GM12874 (cell line): ENCODE measurements at regions not wholly inside any gene's neighbourhood (a gene's known extent, or its start where the extent isn't known, plus 50 kb on each side); places are given as distances from the start of the nearest gene placed in this dataset.

ENCODE experiments used
- TF ChIP-seq, protein P1 (sequence below): IDR thresholded peaks from 2 replicates; pipeline ENCODE4 v1.5.1; 2011; ENCODE audit warnings: low read depth, mild to moderate bottlenecking, control low read depth, low read length, moderate library complexity; ENCODE audit not compliant: insufficient read depth

GRCh38 chrX:128699716-128700285 is 647.6 kb upstream of the ACTRT1 start:
- TF ChIP-seq, protein P1, sequence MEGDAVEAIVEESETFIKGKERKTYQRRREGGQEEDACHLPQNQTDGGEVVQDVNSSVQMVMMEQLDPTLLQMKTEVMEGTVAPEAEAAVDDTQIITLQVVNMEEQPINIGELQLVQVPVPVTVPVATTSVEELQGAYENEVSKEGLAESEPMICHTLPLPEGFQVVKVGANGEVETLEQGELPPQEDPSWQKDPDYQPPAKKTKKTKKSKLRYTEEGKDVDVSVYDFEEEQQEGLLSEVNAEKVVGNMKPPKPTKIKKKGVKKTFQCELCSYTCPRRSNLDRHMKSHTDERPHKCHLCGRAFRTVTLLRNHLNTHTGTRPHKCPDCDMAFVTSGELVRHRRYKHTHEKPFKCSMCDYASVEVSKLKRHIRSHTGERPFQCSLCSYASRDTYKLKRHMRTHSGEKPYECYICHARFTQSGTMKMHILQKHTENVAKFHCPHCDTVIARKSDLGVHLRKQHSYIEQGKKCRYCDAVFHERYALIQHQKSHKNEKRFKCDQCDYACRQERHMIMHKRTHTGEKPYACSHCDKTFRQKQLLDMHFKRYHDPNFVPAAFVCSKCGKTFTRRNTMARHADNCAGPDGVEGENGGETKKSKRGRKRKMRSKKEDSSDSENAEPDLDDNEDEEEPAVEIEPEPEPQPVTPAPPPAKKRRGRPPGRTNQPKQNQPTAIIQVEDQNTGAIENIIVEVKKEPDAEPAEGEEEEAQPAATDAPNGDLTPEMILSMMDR, result no peak

DNA sequence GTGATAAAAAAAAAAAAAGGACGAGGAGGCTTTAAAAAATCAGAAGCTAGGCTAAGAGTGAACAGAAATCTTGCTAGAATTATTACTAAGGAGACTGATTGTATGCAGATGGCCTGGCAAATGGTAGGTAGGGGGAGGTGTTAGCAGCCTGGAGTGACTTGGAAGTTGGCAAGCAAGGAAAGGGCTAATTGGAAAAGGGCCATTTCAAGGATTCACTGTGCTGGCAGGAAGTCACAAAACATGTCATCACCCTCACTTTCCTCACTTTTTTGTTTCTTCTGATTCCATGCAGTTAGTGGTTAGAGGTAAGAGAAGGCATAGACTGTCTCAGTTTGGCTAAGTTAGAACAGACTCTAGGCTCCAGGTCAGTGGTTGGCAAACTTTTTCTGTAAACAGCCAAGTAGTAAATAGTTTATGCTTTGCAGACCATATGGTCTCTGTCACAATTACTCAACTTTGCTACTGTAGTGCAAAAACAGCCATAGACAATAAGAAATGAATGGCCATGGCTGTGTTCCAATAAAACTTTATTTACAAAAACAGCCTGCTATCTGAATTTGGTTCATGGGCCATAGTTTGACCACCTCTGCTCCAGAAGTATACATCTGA is 646.5 kb upstream of the ACTRT1 start:
- TF ChIP-seq, protein P1, result no peak

- TF ChIP-seq, protein P1, result no peak
Measured at GRCh38 chrX:128691872-128692271, 639.7 kb upstream of the ACTRT1 start.

- TF ChIP-seq, protein P1, result no peak
Measured at GRCh38 chrX:128685387-128685786, 633.2 kb upstream of the ACTRT1 start.

GRCh38 chrX:128676651-128677050 is 624.4 kb upstream of the ACTRT1 start:
- TF ChIP-seq, protein P1, result no peak

DNA sequence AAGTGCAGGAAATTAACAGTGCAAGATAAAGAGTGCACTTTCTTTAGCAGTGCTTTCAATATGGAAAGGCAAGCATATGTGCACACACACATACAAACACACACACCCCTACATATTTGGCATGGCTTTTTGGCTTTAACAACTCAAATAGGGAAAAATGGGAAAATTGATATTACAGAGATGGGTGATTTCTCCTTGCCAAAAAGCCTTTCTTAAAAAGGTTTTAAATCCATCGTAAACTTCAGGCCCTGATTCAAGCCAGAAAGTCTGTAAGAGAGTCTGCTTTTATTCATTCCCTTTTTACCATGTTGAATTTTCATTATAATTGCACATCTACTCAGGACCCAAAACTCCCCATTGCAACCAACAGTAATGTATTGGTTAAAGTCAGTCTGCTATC is 612.0 kb upstream of the ACTRT1 start:
- TF ChIP-seq, protein P1, result no peak

DNA sequence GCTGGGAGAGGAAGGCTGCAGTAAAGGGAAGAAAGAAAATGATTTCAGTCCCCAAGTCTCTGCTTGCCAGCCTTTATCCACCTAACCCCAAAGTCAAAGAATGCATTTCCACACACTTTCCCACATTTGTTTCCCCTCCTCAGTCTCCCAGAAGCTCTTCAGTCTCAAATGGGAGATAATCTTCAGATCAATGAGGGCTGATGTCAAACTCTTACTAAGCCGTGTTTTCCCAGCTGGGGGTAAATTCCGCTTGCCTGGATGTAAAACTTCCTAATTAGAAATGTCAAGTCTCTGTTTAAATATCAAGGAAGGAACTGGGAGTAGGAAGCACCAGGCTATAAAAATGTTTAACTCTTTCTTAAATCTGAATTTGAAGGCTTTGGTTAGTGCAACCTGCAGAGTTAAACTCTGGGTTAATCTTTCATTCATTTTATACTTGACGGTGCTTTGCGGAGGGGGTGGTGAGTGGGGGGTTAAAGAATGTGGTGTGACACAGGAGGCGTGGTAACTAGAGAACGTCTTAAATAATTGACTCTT is 601.4 kb upstream of the ACTRT1 start:
- TF ChIP-seq, protein P1, result no peak
